ENCODE measurements at regions not wholly inside any gene's neighbourhood (a gene's known extent, or its start where the extent isn't known, plus 50 kb on each side); places are given as distances from the start of the nearest gene placed in this dataset.

DNA sequence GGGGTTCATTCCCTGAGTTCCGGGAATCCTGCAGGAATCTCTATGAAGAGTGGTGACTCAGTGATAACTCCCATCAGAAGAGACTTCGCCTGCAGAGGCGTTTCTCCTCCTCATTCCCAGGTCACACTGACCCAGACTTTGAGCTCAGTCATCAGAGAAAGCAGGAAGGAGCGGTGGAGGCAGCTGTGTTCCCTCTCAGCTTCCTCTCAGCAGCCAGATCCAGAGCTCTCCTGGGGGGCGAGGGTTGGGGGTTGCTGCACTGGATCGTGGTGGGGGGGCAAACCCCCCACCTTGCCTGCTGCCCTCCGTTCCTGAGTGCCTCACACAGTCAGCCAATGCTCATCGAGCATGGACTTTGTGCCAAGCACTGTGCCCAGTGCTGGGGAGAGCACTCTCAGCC lies 271.2 kb downstream of the CBLN1 start:
- WGBS (ENCODE audit: insufficient coverage, low lambda C conversion rate): no CpG with 5 or more reads among the region's 8 CpGs
- no peak for DNase-seq
- Histone ChIP-seq H3K9me3 (ENCODE audit: control insufficient read depth, low read depth, low read length) (no peaks in the 10 kb centered on the region), H3K27me3 (ENCODE audit: control insufficient read depth, insufficient read depth, low read length) (no peaks in the 10 kb centered on the region), H3K4me1 (ENCODE audit: control insufficient read depth, insufficient read depth, low read length) (no peaks in the 10 kb centered on the region), H3K4me3 (ENCODE audit: low read length) (no peak overlapping the region), H3K27ac (ENCODE audit: low read length) (no peak overlapping the region), H3K36me3 (ENCODE audit: control insufficient read depth, insufficient read depth, low read length) (no peaks in the 10 kb centered on the region)

- Histone ChIP-seq H3K27me3 (ENCODE audit: control insufficient read depth, insufficient read depth, low read length) (no peaks in the 10 kb centered on the region), H3K4me3 (ENCODE audit: low read length) (no peak overlapping the region), H3K27ac (ENCODE audit: low read length) (no peak overlapping the region), H3K36me3 (ENCODE audit: control insufficient read depth, insufficient read depth, low read length) (no peaks in the 10 kb centered on the region), H3K4me1 (ENCODE audit: control insufficient read depth, insufficient read depth, low read length) (no peaks in the 10 kb centered on the region), H3K9me3 (ENCODE audit: control insufficient read depth, low read depth, low read length) (no peaks in the 10 kb centered on the region)
- no peak for DNase-seq
- no CpG with 5 or more reads among the region's 1 CpG for WGBS (ENCODE audit: insufficient coverage, low lambda C conversion rate)
Observed at GRCh38 chr16:49009204-49009603, 272.4 kb downstream of the CBLN1 start.

DNA sequence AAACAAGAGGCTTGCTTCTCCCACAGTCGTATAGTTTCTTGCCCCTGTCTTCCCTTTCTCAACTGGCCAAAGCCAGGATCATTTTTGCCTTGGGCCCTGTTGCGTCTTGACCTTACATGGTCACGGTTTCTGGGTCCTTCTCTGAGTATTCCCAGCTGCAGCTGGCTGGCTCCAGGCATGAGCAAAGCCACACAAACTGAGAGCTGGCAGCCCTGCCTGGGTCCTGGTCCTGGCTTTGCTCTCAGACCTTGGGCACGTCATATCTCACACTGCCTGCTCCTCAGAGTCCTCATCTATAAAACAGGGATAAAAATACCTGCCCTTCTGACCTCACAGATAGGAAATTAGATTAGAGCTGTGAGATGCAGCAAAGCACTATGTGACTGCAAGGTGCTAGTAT lies 277.6 kb downstream of the CBLN1 start:
- no CpG with 5 or more reads among the region's 4 CpGs for WGBS (ENCODE audit: insufficient coverage, low lambda C conversion rate)
- Histone ChIP-seq H3K9me3 (ENCODE audit: control insufficient read depth, low read depth, low read length) (no peaks in the 10 kb centered on the region), H3K27ac (ENCODE audit: low read length) (no peak overlapping the region), H3K4me3 (ENCODE audit: low read length) (no peak overlapping the region), H3K4me1 (ENCODE audit: control insufficient read depth, insufficient read depth, low read length) (peaks cover 3% of the 10 kb centered on the region), H3K36me3 (ENCODE audit: control insufficient read depth, insufficient read depth, low read length) (no peaks in the 10 kb centered on the region), H3K27me3 (ENCODE audit: control insufficient read depth, insufficient read depth, low read length) (no peaks in the 10 kb centered on the region)
- DNase-seq: no peak

DNA sequence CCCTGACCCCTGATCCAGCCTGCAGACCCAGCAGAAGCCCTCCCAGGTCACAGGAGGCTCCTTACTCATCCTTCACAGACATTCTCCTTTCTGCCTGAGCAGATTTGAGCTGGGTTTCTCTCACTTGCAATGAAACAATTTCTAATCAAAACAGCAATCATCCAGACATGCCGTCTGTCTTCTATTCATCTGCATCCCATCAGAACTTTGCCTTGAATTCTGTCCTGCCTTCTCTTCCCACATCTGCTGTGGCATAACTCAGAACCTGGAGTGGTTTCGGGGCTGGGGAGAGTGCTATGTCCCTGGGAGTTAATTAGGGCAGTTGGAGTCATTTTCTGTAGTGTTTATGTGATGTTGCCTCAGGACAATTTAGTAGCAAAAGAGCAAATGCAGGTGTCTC lies 278.6 kb downstream of the CBLN1 start:
- H3K36me3 ChIP-seq (ENCODE audit: control insufficient read depth, insufficient read depth, low read length): no peaks in the 10 kb centered on the region
- no peaks in the 10 kb centered on the region for H3K9me3 ChIP-seq (ENCODE audit: control insufficient read depth, low read depth, low read length)
- no peak overlapping the region for H3K4me3 ChIP-seq (ENCODE audit: low read length)
- no peak for DNase-seq
- WGBS (ENCODE audit: insufficient coverage, low lambda C conversion rate): no CpG with 5 or more reads among the region's 2 CpGs
- H3K4me1 ChIP-seq (ENCODE audit: control insufficient read depth, insufficient read depth, low read length): peaks cover 13% of the 10 kb centered on the region
- no peak overlapping the region for H3K27ac ChIP-seq (ENCODE audit: low read length)
- H3K27me3 ChIP-seq (ENCODE audit: control insufficient read depth, insufficient read depth, low read length): no peaks in the 10 kb centered on the region

GRCh38 chr16:49000594-49000993 lies 281.0 kb downstream of the CBLN1 start:
- H3K27ac ChIP-seq (ENCODE audit: low read length): no peak overlapping the region
- H3K4me1 ChIP-seq (ENCODE audit: control insufficient read depth, insufficient read depth, low read length): peaks cover 14% of the 10 kb centered on the region
- DNase-seq: peak in 1 of 2 donors; percentile 12
- no peaks in the 10 kb centered on the region for H3K36me3 ChIP-seq (ENCODE audit: control insufficient read depth, insufficient read depth, low read length)
- WGBS (ENCODE audit: insufficient coverage, low lambda C conversion rate): no CpG with 5 or more reads among the region's 10 CpGs
- H3K27me3 ChIP-seq (ENCODE audit: control insufficient read depth, insufficient read depth, low read length): no peaks in the 10 kb centered on the region
- no peak overlapping the region for H3K4me3 ChIP-seq (ENCODE audit: low read length)
- H3K9me3 ChIP-seq (ENCODE audit: control insufficient read depth, low read depth, low read length): no peaks in the 10 kb centered on the region

DNA sequence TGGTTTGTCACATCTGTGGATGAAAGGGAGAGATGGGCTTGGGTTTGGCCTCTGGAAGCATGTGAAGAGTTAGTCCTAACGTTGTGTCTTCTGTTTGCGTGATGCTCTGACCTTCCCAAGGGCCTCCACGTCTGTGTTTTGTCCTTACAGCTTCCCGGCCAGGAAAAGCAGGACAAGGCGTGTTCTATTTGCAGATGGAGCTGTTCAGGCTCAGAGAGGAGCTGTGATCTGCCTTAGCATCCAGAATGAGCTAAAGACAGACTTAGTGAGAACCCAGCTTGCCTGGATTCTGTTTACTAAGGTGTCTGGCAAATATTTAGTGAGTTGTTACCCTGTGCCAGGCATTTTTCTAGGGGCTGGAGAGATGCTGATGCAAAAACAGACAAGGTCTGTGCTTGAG lies 282.1 kb downstream of the CBLN1 start:
- Histone ChIP-seq H3K9me3 (ENCODE audit: control insufficient read depth, low read depth, low read length) (no peaks in the 10 kb centered on the region), H3K36me3 (ENCODE audit: control insufficient read depth, insufficient read depth, low read length) (no peaks in the 10 kb centered on the region), H3K4me1 (ENCODE audit: control insufficient read depth, insufficient read depth, low read length) (peaks cover 14% of the 10 kb centered on the region), H3K4me3 (ENCODE audit: low read length) (no peak overlapping the region), H3K27ac (ENCODE audit: low read length) (no peak overlapping the region), H3K27me3 (ENCODE audit: control insufficient read depth, insufficient read depth, low read length) (no peaks in the 10 kb centered on the region)
- DNase-seq: no peak
- no CpG with 5 or more reads among the region's 5 CpGs for WGBS (ENCODE audit: insufficient coverage, low lambda C conversion rate)

GRCh38 chr16:48999044-48999443 lies 282.6 kb downstream of the CBLN1 start:
- Histone ChIP-seq H3K27me3 (ENCODE audit: control insufficient read depth, insufficient read depth, low read length) (no peaks in the 10 kb centered on the region), H3K9me3 (ENCODE audit: control insufficient read depth, low read depth, low read length) (no peaks in the 10 kb centered on the region), H3K4me1 (ENCODE audit: control insufficient read depth, insufficient read depth, low read length) (peaks cover 14% of the 10 kb centered on the region), H3K36me3 (ENCODE audit: control insufficient read depth, insufficient read depth, low read length) (no peaks in the 10 kb centered on the region), H3K4me3 (ENCODE audit: low read length) (no peak overlapping the region), H3K27ac (ENCODE audit: low read length) (no peak overlapping the region)
- no CpG with 5 or more reads among the region's 6 CpGs for WGBS (ENCODE audit: insufficient coverage, low lambda C conversion rate)
- peak; percentile 25 to 82 for DNase-seq

GRCh38 chr16:48997946-48998345 lies 283.7 kb downstream of the CBLN1 start:
- WGBS (ENCODE audit: insufficient coverage, low lambda C conversion rate): 67% methylated on average over 1 of the region's 3 CpGs
- Histone ChIP-seq H3K27ac (ENCODE audit: low read length) (no peak overlapping the region), H3K9me3 (ENCODE audit: control insufficient read depth, low read depth, low read length) (no peaks in the 10 kb centered on the region), H3K4me3 (ENCODE audit: low read length) (no peak overlapping the region), H3K4me1 (ENCODE audit: control insufficient read depth, insufficient read depth, low read length) (peaks cover 14% of the 10 kb centered on the region), H3K36me3 (ENCODE audit: control insufficient read depth, insufficient read depth, low read length) (no peaks in the 10 kb centered on the region), H3K27me3 (ENCODE audit: control insufficient read depth, insufficient read depth, low read length) (no peaks in the 10 kb centered on the region)
- no peak for DNase-seq

DNA sequence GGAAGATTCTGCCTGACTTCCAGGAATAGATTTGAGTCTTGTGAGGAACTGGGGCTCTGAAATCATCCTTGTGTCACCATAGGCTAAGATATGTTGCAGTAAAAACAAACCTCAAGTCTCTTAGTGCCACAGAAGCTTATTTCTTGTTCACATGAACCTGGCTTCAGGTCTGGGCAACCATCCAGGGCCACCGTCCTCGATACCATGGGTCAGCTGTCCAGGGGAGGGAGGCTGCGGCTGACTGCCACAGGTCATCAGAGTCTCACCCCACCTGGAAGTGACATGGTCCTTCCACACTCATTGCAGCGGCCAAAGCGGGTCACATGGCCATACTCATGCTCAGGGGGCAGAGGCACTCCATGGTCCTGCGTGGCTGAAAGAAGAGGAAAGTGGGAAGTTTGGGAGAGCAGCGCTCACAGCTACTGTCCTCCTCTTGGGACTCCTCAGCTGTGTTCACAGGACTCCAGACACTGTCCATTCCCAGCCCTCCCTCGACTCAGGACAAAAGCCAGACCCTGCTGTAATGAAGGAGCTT lies 284.5 kb downstream of the CBLN1 start:
- H3K4me3 ChIP-seq (ENCODE audit: low read length): no peak overlapping the region
- no CpG with 5 or more reads among the region's 8 CpGs for WGBS (ENCODE audit: insufficient coverage, low lambda C conversion rate)
- H3K9me3 ChIP-seq (ENCODE audit: control insufficient read depth, low read depth, low read length): no peaks in the 10 kb centered on the region
- no peaks in the 10 kb centered on the region for H3K36me3 ChIP-seq (ENCODE audit: control insufficient read depth, insufficient read depth, low read length)
- H3K27me3 ChIP-seq (ENCODE audit: control insufficient read depth, insufficient read depth, low read length): no peaks in the 10 kb centered on the region
- H3K4me1 ChIP-seq (ENCODE audit: control insufficient read depth, insufficient read depth, low read length): peaks cover 14% of the 10 kb centered on the region
- no peak overlapping the region for H3K27ac ChIP-seq (ENCODE audit: low read length)
- no peak for DNase-seq

DNA sequence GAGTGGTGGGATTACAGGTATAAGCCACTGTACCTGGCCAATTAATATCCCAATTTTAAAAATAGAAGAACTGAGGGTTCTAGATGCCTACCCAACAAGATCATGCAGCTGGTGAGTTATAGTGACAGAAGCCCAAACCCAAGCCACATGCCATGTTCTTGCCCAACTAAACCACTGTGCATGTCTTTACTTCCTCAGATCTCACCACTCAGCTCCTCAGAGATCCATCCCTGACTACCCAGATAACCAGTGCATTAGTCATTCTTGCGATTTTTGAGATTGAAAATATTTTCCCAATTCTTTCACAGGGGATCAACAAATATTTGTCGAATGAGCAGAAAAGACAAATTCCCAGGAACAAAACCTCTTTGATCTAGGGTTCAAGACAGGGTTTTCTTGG lies 303.1 kb downstream of the CBLN1 start:
- H3K36me3 ChIP-seq (ENCODE audit: control insufficient read depth, insufficient read depth, low read length): no peaks in the 10 kb centered on the region
- DNase-seq: no peak
- no peaks in the 10 kb centered on the region for H3K9me3 ChIP-seq (ENCODE audit: control insufficient read depth, low read depth, low read length)
- H3K27ac ChIP-seq (ENCODE audit: low read length): no peak overlapping the region
- no peak overlapping the region for H3K4me3 ChIP-seq (ENCODE audit: low read length)
- no peaks in the 10 kb centered on the region for H3K27me3 ChIP-seq (ENCODE audit: control insufficient read depth, insufficient read depth, low read length)
- no peaks in the 10 kb centered on the region for H3K4me1 ChIP-seq (ENCODE audit: control insufficient read depth, insufficient read depth, low read length)
- WGBS (ENCODE audit: insufficient coverage, low lambda C conversion rate): 83% methylated on average over 1 of the region's 2 CpGs

DNA sequence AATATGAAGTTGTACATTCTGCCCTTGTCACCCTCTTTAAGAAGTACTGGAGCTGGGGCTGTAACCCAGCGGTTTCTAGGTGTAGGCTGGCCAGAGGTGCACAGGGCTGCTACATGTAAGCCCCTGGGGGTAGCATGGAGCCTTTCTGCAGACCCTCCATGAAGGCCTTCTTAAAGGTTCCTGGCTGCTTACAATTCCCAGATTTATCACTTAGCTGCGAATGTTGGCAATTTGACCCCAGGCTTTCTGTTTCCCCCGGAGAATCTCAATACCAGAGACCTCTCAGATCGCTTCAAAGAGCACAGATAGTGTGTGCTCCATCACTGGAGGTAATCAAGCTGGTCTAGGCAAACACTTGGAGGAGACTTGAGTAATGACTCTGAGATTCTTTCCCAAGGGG lies 309.4 kb downstream of the CBLN1 start:
- WGBS (ENCODE audit: insufficient coverage, low lambda C conversion rate): no CpG with 5 or more reads among the region's 4 CpGs
- H3K36me3 ChIP-seq (ENCODE audit: control insufficient read depth, insufficient read depth, low read length): no peaks in the 10 kb centered on the region
- H3K9me3 ChIP-seq (ENCODE audit: control insufficient read depth, low read depth, low read length): no peaks in the 10 kb centered on the region
- no peak for DNase-seq
- H3K4me3 ChIP-seq (ENCODE audit: low read length): no peak overlapping the region
- no peaks in the 10 kb centered on the region for H3K27me3 ChIP-seq (ENCODE audit: control insufficient read depth, insufficient read depth, low read length)
- no peaks in the 10 kb centered on the region for H3K4me1 ChIP-seq (ENCODE audit: control insufficient read depth, insufficient read depth, low read length)
- no peak overlapping the region for H3K27ac ChIP-seq (ENCODE audit: low read length)

Data from large intestine (tissue), 3 donors.